22Rv1 (cell line): ENCODE measurements at regions not wholly inside any gene's neighbourhood (a gene's known extent, or its start where the extent isn't known, plus 50 kb on each side); places are given as distances from the start of the nearest gene placed in this dataset.

Source experiments
- ZFX ChIP-seq: fragments of 450-650 bp; IDR thresholded peaks from 2 replicates; pipeline ENCODE4 v1.6.1; 2017; ENCODE audit warnings: antibody characterized with exemption, borderline replicate concordance
- TF ChIP-seq, protein P1 (sequence below): fragments of 450-650 bp; IDR thresholded peaks from 2 replicates; pipeline ENCODE4 v1.5.1; 2017; ENCODE audit warnings: mild to moderate bottlenecking

GRCh38 chrX:140065961-140066662 is 100.8 kb upstream of the CXorf66 start:
- TF ChIP-seq, protein P1, sequence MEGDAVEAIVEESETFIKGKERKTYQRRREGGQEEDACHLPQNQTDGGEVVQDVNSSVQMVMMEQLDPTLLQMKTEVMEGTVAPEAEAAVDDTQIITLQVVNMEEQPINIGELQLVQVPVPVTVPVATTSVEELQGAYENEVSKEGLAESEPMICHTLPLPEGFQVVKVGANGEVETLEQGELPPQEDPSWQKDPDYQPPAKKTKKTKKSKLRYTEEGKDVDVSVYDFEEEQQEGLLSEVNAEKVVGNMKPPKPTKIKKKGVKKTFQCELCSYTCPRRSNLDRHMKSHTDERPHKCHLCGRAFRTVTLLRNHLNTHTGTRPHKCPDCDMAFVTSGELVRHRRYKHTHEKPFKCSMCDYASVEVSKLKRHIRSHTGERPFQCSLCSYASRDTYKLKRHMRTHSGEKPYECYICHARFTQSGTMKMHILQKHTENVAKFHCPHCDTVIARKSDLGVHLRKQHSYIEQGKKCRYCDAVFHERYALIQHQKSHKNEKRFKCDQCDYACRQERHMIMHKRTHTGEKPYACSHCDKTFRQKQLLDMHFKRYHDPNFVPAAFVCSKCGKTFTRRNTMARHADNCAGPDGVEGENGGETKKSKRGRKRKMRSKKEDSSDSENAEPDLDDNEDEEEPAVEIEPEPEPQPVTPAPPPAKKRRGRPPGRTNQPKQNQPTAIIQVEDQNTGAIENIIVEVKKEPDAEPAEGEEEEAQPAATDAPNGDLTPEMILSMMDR: no peak
- TF ChIP-seq ZFX: no peak
